HG02623 (cell line): ENCODE measurements at regions not wholly inside any gene's neighbourhood (a gene's known extent, or its start where the extent isn't known, plus 50 kb on each side); places are given as distances from the start of the nearest gene placed in this dataset.
"Not testable (repeated sequence)": the region's sequence is repeated elsewhere in the genome, so short reads cannot be mapped to it uniquely, and the experiment has no call there.

ENCODE experiments used
- ATAC-seq: cut with Tn5 transposase; IDR thresholded peaks from one replicate; pipeline ENCODE4 v1.9.1; 2021; ENCODE audit warnings: moderate library complexity; ENCODE audit not compliant: unreplicated experiment

DNA sequence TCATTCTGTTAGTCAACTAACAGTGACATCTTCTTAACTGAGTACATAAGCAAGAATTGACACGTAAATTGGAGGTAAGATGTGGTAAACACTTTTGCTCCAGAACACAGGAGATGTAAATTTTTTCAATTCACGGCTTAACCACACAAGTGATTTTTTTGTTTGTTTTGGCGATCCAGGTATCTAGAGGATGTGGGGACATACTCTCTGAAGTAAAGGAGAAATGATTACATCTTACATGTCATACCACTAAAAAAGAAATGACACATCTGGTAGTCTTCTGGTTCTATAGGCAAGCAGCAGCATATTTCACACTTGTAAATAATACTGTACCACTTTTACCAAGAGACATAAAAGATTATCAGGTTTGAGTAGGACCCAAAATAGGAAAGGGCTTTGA lies 200.3 kb upstream of the ZWINT start:
- no peak for ATAC-seq

DNA sequence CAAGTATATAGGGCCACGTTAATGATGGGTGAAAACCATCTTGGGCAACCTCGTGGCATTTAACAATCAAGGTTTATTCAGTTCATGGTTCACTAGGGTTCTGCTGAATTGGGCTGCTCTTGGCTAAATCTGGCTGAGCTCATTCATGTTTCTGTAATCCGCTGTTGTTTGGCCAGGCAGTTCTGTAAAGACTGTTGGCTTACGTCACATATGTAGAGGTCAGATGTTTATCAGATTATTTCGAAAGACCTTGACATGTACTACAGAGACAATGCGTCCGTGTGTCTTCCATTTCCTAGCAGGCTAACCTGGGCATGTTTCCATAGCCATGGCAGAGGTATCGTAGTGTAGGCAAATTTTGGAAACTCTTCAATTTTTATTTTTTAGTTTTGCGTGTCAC lies 190.0 kb upstream of the ZWINT start:
- no peak for ATAC-seq

DNA sequence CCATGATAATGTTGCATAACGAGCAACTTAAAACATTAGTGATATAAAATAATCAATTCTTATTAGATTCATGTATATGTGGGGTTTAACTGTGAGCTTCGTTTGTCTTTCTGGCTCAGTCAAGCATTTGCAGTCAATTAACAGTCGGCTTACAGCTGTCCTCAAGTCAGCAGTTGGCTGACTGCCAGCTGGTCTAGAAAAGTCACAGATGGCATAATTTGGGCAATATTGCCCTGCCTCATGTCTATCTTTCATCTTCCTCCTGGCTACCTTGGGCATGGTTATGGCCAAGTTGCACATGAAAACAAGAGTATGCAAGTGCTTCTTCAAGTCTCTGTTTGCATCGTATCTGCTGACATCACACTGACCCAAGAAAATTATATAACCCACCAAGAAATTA lies 186.1 kb upstream of the ZWINT start:
- no peak for ATAC-seq

DNA sequence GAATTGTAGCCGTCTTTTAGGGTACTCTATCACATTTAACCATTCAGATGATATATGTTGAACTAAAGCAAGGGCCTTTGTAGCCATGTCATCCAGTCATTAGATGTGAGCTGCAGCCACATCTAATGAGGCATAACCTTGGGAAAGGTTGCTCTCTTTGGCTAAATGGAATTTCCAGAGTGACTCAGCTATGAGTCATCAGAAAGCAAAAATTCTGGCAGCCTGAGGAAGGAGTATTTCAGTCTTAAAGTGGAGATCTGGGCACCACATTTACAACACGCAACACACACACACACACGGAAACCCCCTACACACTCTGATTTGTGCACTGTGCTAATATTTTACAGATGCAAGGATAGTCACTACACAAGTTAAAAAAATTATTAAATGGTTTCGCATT lies 176.9 kb upstream of the ZWINT start:
- no peak for ATAC-seq

DNA sequence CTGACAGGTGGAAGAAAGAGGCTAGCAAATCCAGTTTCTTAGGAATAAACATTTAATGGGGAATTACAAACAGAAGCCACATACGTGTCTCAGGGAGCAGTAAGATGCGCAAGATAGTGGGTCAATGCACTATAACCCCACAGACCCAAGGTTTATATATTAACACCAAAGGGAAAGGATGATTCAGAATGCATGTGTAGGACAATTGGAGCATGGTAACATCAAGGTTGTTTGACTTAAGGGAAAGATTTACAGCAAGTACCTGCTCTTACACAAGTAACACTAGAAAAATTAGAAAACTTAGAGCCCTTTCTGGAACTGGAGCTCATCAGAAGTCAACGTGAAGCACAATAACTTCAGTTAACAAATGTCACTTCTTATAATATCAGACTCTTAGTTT lies 161.1 kb upstream of the ZWINT start:
- no peak for ATAC-seq

DNA sequence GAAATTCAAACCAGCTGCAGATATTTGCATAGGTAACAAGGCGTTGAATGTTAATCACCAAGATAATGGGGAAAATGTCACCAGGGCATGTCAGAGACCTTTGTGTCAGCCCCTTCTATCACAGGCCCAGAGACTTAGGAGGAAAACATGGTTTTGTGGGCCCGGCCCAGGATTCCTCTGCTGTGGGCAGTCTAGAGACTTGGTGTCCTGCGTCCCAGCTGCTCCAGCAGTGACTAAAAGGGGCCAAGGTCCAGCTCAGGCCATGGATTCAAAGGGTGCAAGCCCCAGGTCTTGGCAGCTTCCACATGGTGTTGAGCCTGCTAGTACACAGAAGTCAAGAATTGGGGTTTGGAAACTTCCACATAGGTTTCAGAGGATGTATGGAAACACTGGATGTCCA lies 147.5 kb upstream of the ZWINT start:
- ATAC-seq: no peak

DNA sequence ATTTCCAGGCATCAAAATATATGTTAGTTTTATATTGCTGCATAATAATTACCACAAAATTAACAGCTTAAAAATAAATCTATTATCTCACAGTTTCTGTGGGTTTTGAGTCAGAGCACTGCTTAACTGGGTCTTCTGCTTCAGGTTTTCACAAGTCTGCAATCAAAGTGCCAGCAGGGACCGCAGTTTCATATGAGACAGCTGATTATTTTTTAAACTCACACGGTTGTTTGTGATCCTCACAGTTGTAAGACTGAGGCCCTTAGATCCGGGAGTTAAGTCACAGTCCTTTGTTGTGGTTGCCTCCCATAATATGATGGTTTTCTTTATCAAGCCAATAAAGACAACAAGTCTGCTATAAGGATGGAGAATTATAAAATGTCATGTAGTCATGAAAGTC lies 146.0 kb upstream of the ZWINT start:
- ATAC-seq: no peak

DNA sequence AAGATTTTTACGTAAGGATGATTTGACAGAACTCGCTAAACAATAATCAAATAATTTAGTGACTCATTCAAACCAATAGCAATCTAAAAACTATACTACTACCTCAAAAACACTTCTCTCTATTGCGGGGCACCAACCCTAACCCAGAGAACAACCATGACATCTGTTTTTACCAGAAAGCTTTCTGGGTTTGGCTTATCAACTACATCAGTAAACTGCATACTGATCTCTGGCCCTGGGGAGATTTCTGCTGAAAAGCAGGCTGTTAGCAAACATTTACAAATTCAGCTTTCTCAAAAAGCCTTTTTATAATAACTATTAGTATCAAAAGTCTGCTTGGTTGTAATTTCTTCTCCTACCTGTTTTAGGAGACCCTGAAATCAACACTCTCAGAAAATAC lies 144.5 kb upstream of the ZWINT start:
- ATAC-seq: no peak

DNA sequence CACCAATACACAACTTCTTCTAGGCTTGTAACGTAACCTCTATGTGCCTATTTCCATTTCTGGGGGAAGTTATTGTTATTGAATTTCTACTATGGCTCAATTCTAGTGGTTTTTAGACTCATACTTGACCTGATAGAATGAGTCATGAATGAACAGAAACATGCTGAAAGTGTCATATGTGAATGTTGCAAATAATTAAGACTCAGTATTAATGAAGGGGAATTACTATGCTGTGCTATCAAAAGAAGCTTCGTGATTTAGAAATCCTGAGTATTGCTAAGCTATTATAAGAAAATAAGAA lies 135.1 kb upstream of the ZWINT start:
- ATAC-seq: no peak

DNA sequence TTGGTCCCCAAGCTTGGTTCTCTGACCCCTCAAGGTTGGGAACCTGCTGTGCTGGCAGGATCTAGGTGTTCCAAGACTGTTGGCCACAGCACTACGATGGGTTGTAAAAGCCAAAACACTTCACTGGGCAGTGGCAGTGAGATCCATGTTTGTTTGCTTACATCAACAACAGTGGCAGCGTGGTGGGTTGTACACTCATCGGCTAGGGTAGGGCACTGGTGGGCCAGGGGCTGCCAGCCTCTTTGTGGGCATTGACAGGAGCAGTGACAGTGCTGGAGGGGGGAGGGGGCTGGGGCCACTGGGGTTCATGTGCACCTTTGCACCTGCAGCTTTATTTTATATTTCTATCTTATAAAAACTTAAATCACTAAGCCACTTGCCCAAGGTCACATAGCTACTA lies 126.7 kb upstream of the ZWINT start:
- no peak for ATAC-seq

DNA sequence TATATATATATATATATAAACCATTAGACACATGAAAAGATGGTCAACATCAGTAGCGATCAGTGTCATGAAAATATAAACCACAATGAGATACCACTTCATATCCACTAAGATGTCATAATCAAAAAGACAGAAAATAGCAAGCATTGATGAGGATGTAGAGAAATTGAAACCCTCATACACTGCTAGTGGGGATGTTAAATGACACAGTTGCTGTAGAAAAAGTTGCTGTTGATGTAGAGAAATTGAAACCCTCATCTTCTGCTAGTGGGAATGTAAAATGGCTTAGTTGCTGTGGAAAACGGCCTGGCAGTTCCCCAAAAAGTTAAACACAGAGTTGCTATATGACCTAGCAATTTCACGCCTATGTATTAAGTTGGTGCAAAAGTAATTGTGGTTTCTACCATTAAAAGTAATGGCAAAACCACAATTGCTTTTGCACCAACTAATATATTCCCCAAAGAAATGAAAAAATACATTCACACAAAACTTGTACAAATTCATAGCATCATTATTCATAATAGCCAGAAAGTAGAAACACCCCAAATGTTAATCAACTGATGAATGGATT lies 120.5 kb upstream of the ZWINT start:
- ATAC-seq: no peak

DNA sequence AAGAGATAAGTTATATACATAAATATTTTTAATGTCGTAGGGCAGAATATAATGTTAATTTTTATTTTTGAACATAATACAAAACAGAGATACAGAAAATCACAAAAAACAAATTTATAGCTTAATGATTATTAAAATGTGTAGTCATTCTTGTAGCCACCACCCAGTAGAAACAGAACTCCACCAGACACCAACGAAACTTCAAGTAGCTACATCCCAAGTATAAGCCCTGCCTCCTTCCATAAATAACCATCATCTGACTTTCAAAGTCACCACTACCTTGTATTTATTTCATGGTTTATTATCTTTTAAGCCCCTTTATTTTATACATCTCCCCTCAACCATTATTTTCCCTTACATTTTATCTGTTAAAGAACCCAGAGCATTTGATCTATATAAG lies 111.9 kb upstream of the ZWINT start:
- no peak for ATAC-seq

DNA sequence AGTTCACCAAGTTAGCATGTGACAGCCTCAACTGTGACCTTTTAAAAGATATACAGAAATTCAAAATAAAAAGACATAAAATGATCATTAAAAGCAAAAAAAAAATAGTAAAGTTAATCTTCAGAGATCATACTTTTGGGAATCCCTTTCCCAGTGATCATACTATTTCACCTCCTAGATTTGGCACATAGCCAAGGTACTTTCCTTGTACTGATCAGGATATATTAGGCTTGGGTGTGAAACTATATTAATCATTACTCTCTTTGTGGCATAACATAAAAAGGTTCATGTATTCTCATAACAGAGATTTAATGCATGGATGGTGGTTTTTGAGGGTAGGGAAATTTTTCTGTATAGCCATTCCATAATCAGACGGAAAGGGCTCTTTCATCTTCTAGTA lies 109.6 kb upstream of the ZWINT start:
- ATAC-seq: no peak

DNA sequence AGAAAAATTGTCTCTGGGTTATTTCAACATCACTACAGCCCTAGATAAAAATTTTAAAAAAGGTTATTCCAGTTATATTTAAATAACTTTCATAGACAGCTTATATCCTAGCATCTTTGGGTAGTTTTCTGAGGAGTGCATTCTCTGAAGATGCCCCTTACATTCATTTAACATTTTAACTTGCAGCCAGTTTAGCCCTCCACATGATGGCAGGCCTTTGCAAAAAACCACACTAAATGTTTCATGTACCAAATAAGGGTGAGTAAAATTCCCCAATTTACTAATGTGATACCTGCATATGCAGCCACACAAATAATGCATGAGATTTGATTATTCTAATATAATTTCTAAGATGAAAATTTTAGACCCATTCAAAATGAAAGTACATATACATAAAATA lies 108.4 kb upstream of the ZWINT start:
- ATAC-seq: no peak

DNA sequence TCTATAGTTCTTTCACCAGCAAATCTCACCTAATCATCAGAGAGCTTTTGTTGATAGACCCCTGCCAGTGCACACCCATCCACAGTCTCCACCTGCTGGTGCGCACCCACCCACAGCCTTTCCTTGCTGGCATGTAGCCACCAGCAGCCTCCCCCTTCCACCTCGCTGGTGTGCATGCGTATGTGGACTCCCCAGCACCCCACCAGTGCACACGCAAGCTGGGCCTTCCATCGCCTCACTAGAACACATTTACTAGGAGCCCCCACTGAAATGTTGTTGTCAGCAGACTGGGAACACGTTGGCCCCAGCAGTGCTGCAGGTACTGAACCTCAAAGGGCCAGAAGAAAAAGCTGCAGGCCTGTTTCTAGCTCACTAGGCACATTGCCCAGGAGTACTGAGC lies 104.9 kb upstream of the ZWINT start:
- ATAC-seq: no peak

DNA sequence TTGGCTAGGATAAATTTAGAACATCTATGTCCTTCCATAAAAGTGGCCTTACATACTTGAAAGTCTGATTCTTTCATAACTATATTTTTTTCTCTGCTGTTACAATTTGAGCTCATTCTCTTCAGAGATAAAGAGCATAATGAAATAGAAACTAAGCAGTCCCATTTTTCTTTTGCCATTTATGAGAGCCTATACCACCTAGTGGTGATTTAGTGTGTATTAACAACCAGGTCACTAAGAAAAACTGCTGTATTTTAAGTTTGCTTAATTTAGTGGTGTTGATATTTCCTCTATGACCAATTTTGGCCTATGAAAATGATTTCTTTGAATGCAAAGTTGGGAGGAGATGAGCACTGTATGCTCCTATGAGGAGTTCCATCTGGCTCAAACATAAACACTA lies 88.7 kb upstream of the ZWINT start:
- ATAC-seq: no peak

DNA sequence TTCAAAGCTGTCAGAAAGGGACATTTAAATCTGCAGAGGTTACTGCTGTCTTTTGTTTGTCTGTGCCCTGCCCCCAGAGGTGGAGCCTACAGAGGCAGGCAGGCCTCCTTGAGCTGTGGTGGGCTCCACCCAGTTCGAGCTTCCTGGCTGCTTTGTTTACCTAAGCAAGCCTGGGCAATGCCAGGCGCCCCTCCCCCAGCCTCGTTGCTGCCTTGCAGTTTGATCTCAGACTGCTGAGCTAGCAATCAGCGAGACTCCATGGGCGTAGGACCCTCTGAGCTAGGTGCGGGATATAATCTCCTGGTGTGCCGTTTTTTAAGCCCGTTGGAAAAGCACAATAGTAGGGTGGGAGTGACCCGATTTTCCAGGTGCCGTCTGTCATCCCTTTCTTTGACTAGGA lies 86.6 kb upstream of the ZWINT start:
- ATAC-seq: not testable (repeated sequence)

DNA sequence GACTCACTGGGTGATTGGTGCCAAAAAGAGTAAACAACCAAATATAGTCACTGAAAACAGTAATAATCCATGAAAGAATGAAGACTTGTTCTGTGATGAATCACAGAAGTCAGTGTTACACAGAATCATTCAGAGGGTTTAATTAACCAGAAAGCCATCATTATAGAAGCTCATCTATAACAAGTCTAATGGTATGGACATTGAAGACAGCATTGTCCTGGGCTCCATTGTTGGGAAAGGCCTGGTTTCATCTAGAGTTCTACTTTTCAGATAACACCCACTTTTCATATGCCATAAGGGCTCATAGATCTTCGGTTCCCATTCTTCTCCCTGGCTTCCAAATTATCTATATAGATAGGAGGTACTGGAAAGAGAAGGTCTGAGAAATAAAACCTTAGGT lies 80.3 kb upstream of the ZWINT start:
- not testable (repeated sequence) for ATAC-seq
